ENCODE measurements at regions not wholly inside any gene's neighbourhood (a gene's known extent, or its start where the extent isn't known, plus 50 kb on each side); places are given as distances from the start of the nearest gene placed in this dataset.

GRCh38 chr3:148641722-148642121, 56.0 kb upstream of the AGTR1 start:
- TF ChIP-seq CTCF (IDR thresholded peaks at IDR 0.05) (no peak), POLR2A (IDR thresholded peaks at IDR 0.05; ENCODE audit: low read depth) (no peak), EP300 (IDR thresholded peaks at IDR 0.05) (no peak), POLR2AphosphoS5 (IDR thresholded peaks at IDR 0.05) (no peak)
